ENCODE measurements at regions not wholly inside any gene's neighbourhood (a gene's known extent, or its start where the extent isn't known, plus 50 kb on each side); places are given as distances from the start of the nearest gene placed in this dataset. TPM values are rescaled to one million over a fixed set of nuclear protein-coding genes. Genes with fewer than 3 reads are reported as not detected.

Small RNA genes lying in the stretch of these regions (small RNA-seq; reads per million reads assigned to genes)
- not detected for gene AC048382.3
- gene CSPG4P5, result not detected
- not detected for gene RF00017
- not detected for gene RN7SL417P
